ENCODE measurements at regions not wholly inside any gene's neighbourhood (a gene's known extent, or its start where the extent isn't known, plus 50 kb on each side); places are given as distances from the start of the nearest gene placed in this dataset.

- TF ChIP-seq CTCF (IDR thresholded peaks at IDR 0.05; ENCODE audit: poor library complexity, severe bottlenecking) (no peak), EP300 (conservative IDR thresholded peaks at IDR 0.05; ENCODE audit: poor library complexity, severe bottlenecking) (no peak), EZH2 (IDR thresholded peaks at IDR 0.05; ENCODE audit: borderline replicate concordance, insufficient read depth, low read length, poor library complexity, severe bottlenecking) (no peak), RAD21 (conservative IDR thresholded peaks at IDR 0.05) (no peak), TAF1 (IDR thresholded peaks at IDR 0.05; ENCODE audit: low read depth) (no peak), REST (IDR thresholded peaks at IDR 0.05; ENCODE audit: borderline replicate concordance) (no peak)
Measured at GRCh38 chrX:78545233-78545632, 113.9 kb downstream of the RTL3 start.

Measured in neural cell (in vitro differentiated cells).